ENCODE measurements at regions not wholly inside any gene's neighbourhood (a gene's known extent, or its start where the extent isn't known, plus 50 kb on each side); places are given as distances from the start of the nearest gene placed in this dataset.

DNA sequence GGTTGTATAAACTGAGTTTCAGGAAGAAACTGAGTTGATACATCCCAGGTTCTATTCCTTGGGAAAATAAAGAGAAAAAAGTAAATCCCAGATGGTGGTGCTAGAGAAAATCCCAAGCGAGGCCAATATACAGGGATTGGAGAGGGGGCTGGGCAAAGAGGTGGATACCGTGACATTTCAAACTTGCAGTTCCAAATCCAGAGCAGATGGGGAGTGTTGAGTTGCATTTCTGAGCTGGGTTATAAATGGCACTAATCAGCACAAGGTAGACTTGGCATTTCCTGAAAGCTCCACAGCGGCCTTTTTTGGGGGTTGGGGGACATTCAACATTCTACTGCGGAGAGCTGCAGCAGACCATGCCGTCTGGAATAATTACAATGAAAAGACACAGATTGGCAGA is 224.4 kb downstream of the NXNL2 start:
- no peak overlapping the region for H3K4me3 Mint-ChIP-seq
- H3K9me3 Mint-ChIP-seq: peaks cover 0 to 1% of the 10 kb centered on the region in 2 donors
- H3K36me3 Mint-ChIP-seq: no peaks in the 10 kb centered on the region
- no peak for DNase-seq
- no peak for ATAC-seq (replicated peaks)
- H3K4me1 Mint-ChIP-seq: no peaks in the 10 kb centered on the region
- H3K27me3 Mint-ChIP-seq: peaks cover 24 to 32% of the 10 kb centered on the region in 2 donors
- H3K27ac Mint-ChIP-seq: no peak overlapping the region

- Mint-ChIP-seq H3K4me3 (no peak overlapping the region), H3K27me3 (peaks cover 0 to 3% of the 10 kb centered on the region in 2 donors), H3K36me3 (no peaks in the 10 kb centered on the region), H3K9me3 (no peaks in the 10 kb centered on the region), H3K4me1 (no peaks in the 10 kb centered on the region), H3K27ac (no peak overlapping the region)
- DNase-seq: no peak
- ATAC-seq (replicated peaks): no peak
Measured at GRCh38 chr9:88766778-88767503, 224.3 kb upstream of the S1PR3 start.

- Mint-ChIP-seq H3K4me3 (no peak overlapping the region), H3K9me3 (no peaks in the 10 kb centered on the region), H3K36me3 (no peaks in the 10 kb centered on the region), H3K27ac (no peak overlapping the region), H3K27me3 (peaks cover 0 to 5% of the 10 kb centered on the region in 2 donors), H3K4me1 (no peaks in the 10 kb centered on the region)
- no peak for ATAC-seq (replicated peaks)
- DNase-seq: no peak
Measured at GRCh38 chr9:88767504-88767790, 223.8 kb upstream of the S1PR3 start.

DNA sequence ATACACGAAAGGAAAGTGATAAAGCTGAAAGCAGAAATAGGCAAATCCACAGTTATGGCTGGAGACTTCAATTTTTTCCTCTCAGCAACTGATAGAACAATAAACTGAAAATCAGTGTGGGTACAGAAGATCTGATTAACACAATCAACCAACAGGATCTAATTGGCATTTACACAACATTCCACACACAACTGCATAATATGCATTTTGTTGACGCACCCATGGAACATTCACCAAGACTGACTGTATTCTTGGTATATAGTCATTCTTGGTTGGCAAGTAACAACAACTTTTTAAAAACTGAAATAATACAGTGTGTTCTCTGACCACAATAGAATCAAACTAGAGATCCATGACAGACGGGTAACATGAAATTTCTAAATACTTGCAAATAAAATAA is 218.7 kb upstream of the S1PR3 start:
- Mint-ChIP-seq H3K36me3 (peaks cover 0 to 2% of the 10 kb centered on the region in 2 donors), H3K27me3 (peaks cover 17 to 23% of the 10 kb centered on the region in 2 donors)
- DNase-seq: no peak

GRCh38 chr9:88773126-88773525 is 218.1 kb upstream of the S1PR3 start:
- no peaks in the 10 kb centered on the region for H3K9me3 Mint-ChIP-seq
- no peak for ATAC-seq (replicated peaks)

More for the DNA sequence above, 218.7 kb upstream of the S1PR3 start:
- Mint-ChIP-seq H3K27ac (no peak overlapping the region), H3K4me3 (no peak overlapping the region), H3K4me1 (peaks cover 14 to 18% of the 10 kb centered on the region in 2 donors), H3K9me3 (no peaks in the 10 kb centered on the region)
- ATAC-seq (replicated peaks): no peak

GRCh38 chr9:88773627-88774244 is 217.5 kb upstream of the S1PR3 start:
- no peak for ATAC-seq (replicated peaks)
- Mint-ChIP-seq H3K27ac (no peak overlapping the region), H3K36me3 (peaks cover 0 to 2% of the 10 kb centered on the region in 2 donors)

More at GRCh38 chr9:88773126-88773525, 218.1 kb upstream of the S1PR3 start:
- no peak overlapping the region for H3K27ac Mint-ChIP-seq
- peaks cover 19 to 24% of the 10 kb centered on the region in 2 donors for H3K4me1 Mint-ChIP-seq
- peaks cover 0 to 2% of the 10 kb centered on the region in 2 donors for H3K36me3 Mint-ChIP-seq
- peaks cover 17 to 23% of the 10 kb centered on the region in 2 donors for H3K27me3 Mint-ChIP-seq
- DNase-seq: no peak
- H3K4me3 Mint-ChIP-seq: no peak overlapping the region

DNA sequence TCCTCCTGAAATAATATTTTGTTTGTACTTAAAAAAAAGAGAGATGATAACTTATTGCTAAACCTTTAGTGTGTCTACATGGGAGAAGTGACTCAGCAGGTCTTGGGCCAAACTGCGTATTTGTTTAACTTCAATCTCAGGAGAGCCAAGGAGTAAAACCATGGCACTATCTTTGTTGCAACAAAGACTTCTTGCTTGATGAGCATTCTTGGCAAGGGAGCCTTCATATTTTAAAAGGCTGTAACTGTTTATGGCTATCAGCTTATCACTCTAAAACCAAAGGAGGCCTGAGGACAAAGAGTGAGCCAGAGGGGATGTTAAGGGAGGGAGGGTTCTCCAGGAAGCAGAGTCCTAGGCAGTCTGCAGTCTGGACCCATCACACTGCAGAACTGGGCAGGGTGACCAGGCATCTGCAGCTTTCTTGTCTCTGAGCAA is 216.2 kb upstream of the S1PR3 start:
- Mint-ChIP-seq H3K4me3 (no peak overlapping the region), H3K36me3 (peaks cover 0 to 2% of the 10 kb centered on the region in 2 donors), H3K9me3 (no peaks in the 10 kb centered on the region), H3K4me1 (peaks cover 21 to 25% of the 10 kb centered on the region in 2 donors), H3K27me3 (peaks cover 17 to 23% of the 10 kb centered on the region in 2 donors), H3K27ac (no peak overlapping the region)
- ATAC-seq (replicated peaks) (no peak), DNase-seq (no peak)

More at GRCh38 chr9:88773627-88774244, 217.5 kb upstream of the S1PR3 start:
- no peak for DNase-seq
- H3K4me1 Mint-ChIP-seq: peaks cover 21 to 25% of the 10 kb centered on the region in 2 donors
- no peak overlapping the region for H3K4me3 Mint-ChIP-seq
- H3K27me3 Mint-ChIP-seq: peaks cover 17 to 23% of the 10 kb centered on the region in 2 donors
- no peaks in the 10 kb centered on the region for H3K9me3 Mint-ChIP-seq

- Mint-ChIP-seq H3K27me3 (peaks cover 17 to 23% of the 10 kb centered on the region in 2 donors), H3K36me3 (peaks cover 0 to 2% of the 10 kb centered on the region in 2 donors), H3K4me3 (no peak overlapping the region), H3K27ac (no peak overlapping the region), H3K4me1 (peaks cover 21 to 25% of the 10 kb centered on the region in 2 donors), H3K9me3 (no peaks in the 10 kb centered on the region)
- DNase-seq (no peak), ATAC-seq (replicated peaks) (no peak)
Measured at GRCh38 chr9:88775559-88775958, 215.7 kb upstream of the S1PR3 start.

GRCh38 chr9:88775966-88776365 is 215.3 kb upstream of the S1PR3 start:
- peaks cover 0 to 2% of the 10 kb centered on the region in 2 donors for H3K36me3 Mint-ChIP-seq
- H3K4me3 Mint-ChIP-seq: no peak overlapping the region
- DNase-seq (no peak), ATAC-seq (replicated peaks) (no peak)
- no peaks in the 10 kb centered on the region for H3K9me3 Mint-ChIP-seq
- H3K4me1 Mint-ChIP-seq: peaks cover 21 to 25% of the 10 kb centered on the region in 2 donors
- H3K27me3 Mint-ChIP-seq: peaks cover 17 to 23% of the 10 kb centered on the region in 2 donors
- no peak overlapping the region for H3K27ac Mint-ChIP-seq

GRCh38 chr9:88776717-88777497 is 214.4 kb upstream of the S1PR3 start:
- peak overlapping the region; percentile 80 for H3K27ac Mint-ChIP-seq
- peaks cover 0 to 2% of the 10 kb centered on the region in 2 donors for H3K36me3 Mint-ChIP-seq
- peak; percentile 43 for DNase-seq
- peaks cover 25 to 29% of the 10 kb centered on the region in 2 donors for H3K4me1 Mint-ChIP-seq
- H3K9me3 Mint-ChIP-seq: no peaks in the 10 kb centered on the region
- H3K4me3 Mint-ChIP-seq: peak overlapping the region in 1 of 2 donors; percentile 3
- peaks cover 21 to 27% of the 10 kb centered on the region in 2 donors for H3K27me3 Mint-ChIP-seq
- peak; percentile 91 to 92 for ATAC-seq (replicated peaks)

DNA sequence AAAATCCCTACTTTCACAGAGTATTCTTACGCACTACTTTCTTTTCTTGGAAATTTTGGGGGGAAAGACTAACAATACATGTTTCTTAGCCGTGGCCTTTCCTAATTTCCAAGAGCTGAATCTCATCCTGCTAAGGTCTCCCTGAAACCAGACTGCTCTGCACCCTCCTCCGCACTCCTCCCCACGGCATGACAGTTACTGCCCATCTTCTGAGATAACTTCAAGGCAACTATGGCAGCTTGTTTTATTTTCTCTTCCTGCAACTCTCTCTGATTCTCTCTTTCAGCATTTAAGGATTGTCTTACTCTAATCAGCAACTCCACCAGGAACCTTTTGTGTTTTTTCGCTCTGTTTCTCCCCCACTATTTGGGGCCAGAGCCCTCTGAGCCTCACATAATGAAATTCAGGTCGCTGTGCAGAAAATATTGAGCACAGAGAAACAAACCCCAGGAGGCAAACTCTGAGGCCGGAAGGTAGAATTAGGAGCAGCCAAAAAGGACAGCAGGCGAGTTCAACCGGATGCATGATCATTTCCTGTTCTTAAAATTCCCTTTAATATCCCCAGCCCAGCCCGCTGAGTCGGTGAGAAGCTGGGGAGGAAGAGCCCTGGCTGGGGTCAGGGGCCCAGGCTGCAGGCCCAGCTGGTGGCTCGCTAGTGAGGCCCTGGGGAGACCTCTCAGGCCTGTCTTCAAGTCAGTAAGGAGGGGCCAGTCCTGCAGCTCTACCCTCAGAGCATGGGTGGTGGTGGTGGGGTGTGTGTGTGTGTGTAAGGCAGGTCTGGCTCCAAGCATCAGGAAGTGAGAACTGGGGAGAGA is 213.6 kb upstream of the S1PR3 start:
- peak overlapping the region; percentile 80 for H3K27ac Mint-ChIP-seq
- peak overlapping the region; percentile 1 to 20 for H3K4me3 Mint-ChIP-seq
- peaks cover 29 to 37% of the 10 kb centered on the region in 2 donors for H3K4me1 Mint-ChIP-seq
- H3K9me3 Mint-ChIP-seq: no peaks in the 10 kb centered on the region
- H3K27me3 Mint-ChIP-seq: peaks cover 21 to 34% of the 10 kb centered on the region in 2 donors
- H3K36me3 Mint-ChIP-seq: peaks cover 0 to 2% of the 10 kb centered on the region in 2 donors
- DNase-seq: no peak
- ATAC-seq (replicated peaks): peak in 1 of 2 donors; percentile 12

- peaks cover 31 to 42% of the 10 kb centered on the region in 2 donors for H3K4me1 Mint-ChIP-seq
- H3K27me3 Mint-ChIP-seq: peaks cover 12 to 28% of the 10 kb centered on the region in 2 donors
- H3K9me3 Mint-ChIP-seq: no peaks in the 10 kb centered on the region
- H3K36me3 Mint-ChIP-seq: no peaks in the 10 kb centered on the region
- H3K4me3 Mint-ChIP-seq: no peak overlapping the region
- DNase-seq (no peak), ATAC-seq (replicated peaks) (no peak)
- no peak overlapping the region for H3K27ac Mint-ChIP-seq
Measured at GRCh38 chr9:88781628-88782391, 209.5 kb upstream of the S1PR3 start.

Data from stimulated activated naive B cell treated with anti-CD40 and anti-IgM and Interleukin-4, amounts not matched to agents 10 μg/mL and 1 μg/mL and 100 μg/mL, for 72 hours (primary cell).